Spleen (tissue), 11 donors: ENCODE measurements at regions not wholly inside any gene's neighbourhood (a gene's known extent, or its start where the extent isn't known, plus 50 kb on each side); places are given as distances from the start of the nearest gene placed in this dataset.

Experiments used
- DNase-seq: peaks from one replicate; pipeline ENCODE4 v3.0.0-alpha.2; 2020
- H3K27ac ChIP-seq, 8 donors: fragments of 200-600 bp; sonication (generic) in 7 of 8; 1 replicate in 4 of 8; 2 replicates in 4 of 8; pipeline versions ENCODE4 v1.5.0 to v1.8.0; 2016 to 2021; ENCODE audit warnings: inconsistent platforms in 4 of 8, mild to moderate bottlenecking in 4 of 8, moderate library complexity in 1 of 8
- H3K27me3 ChIP-seq, 7 donors: fragments of 200-600 bp; sonication (generic) in 6 of 7; replicated peaks in 1 of 7; 1 replicate in 4 of 7; 2 replicates in 3 of 7; pipeline versions ENCODE4 v1.5.0 to v1.8.0; 2016 to 2021; ENCODE audit warnings: inconsistent platforms in 3 of 7, mild to moderate bottlenecking in 1 of 7
- H3K36me3 ChIP-seq, 6 donors: fragments of 200-600 bp; sonication (generic) in 5 of 6; 1 replicate in 4 of 6; 2 replicates in 2 of 6; pipeline versions ENCODE4 v1.5.0 to v1.8.0; 2016 to 2021; ENCODE audit warnings: inconsistent platforms in 2 of 6
- H3K4me1 ChIP-seq, 6 donors: fragments of 200-600 bp; sonication (generic) in 5 of 6; 1 replicate in 3 of 6; 2 replicates in 3 of 6; pipeline versions ENCODE4 v1.5.0 to v1.8.0; 2016 to 2021; ENCODE audit warnings: inconsistent platforms in 3 of 6
- H3K4me3 ChIP-seq, 8 donors: fragments of 200-600 bp; sonication (generic) in 7 of 8; 1 replicate in 4 of 8; 2 replicates in 4 of 8; pipeline versions ENCODE4 v1.5.0 to v1.8.0; 2016 to 2021; ENCODE audit warnings: inconsistent platforms in 4 of 8, mild to moderate bottlenecking in 4 of 8, moderate library complexity in 2 of 8
- H3K9me3 ChIP-seq, 8 donors: fragments of 200-600 bp; sonication (generic) in 7 of 8; 1 replicate in 4 of 8; 2 replicates in 4 of 8; pipeline versions ENCODE4 v1.5.0 to v1.8.0; 2016 to 2021; ENCODE audit warnings: inconsistent platforms in 4 of 8
- POLR2A ChIP-seq, 3 donors: fragments of 450-650 bp; IDR thresholded peaks; one replicate each; pipeline ENCODE4 v1.5.1; 2017; ENCODE audit warnings: antibody characterized with exemption in 3 of 3, mild to moderate bottlenecking in 1 of 3
- POLR2AphosphoS5 ChIP-seq, 3 donors: sonication (generic); formaldehyde crosslinking; IDR thresholded peaks; one replicate each; pipeline ENCODE4 v1.5.1; 2017; ENCODE audit warnings: antibody characterized with exemption in 3 of 3
- WGBS, 5 donors: extraction: QIAGEN DNeasy Blood & Tissue Kit in 3 of 5; methylation state at CpG; one replicate each; pipeline versions ENCODE4 v1.1.5 to v1.1.7; 2013 to 2018; 5-methylcytosine and 5-hydroxymethylcytosine counted together
- intact Hi-C: fragments of 100-400 bp; cut with DNase I; formaldehyde crosslinking; loops from one replicate; pipeline ENCODE4 v1.15.0; 2023; ENCODE audit warnings: low total_unique reads
- TF ChIP-seq, protein P1 (sequence below), 11 experiments: fragments of 200-600 bp in 7 of 11; fragments of 450-650 bp in 4 of 11; sonication (generic) in 4 of 11; IDR thresholded peaks in 8 of 11; conservative IDR thresholded peaks in 3 of 11; 1 replicate in 7 of 11; 2 replicates in 4 of 11; pipeline versions ENCODE4 v1.4.0 to v1.8.0; 2016 to 2021; ENCODE audit warnings: antibody characterized with exemption in 11 of 11, inconsistent platforms in 4 of 11, mild to moderate bottlenecking in 1 of 11
- donor health status: healthy with polysubstance abuse.
- donor health status: DM: no; HTN: no; CAD: no; lungs with moderate emphysema.
- donor health status: DM: no; HTN: no; CAD: no.
- donor health status: Bipolar disorder and iron deficiency.
- donor health status: healthy.
- donor health status: DM: no; HTN: no; CAD: no.
- donor health status: DM: yes; HTN: yes; CAD: no.

DNA sequence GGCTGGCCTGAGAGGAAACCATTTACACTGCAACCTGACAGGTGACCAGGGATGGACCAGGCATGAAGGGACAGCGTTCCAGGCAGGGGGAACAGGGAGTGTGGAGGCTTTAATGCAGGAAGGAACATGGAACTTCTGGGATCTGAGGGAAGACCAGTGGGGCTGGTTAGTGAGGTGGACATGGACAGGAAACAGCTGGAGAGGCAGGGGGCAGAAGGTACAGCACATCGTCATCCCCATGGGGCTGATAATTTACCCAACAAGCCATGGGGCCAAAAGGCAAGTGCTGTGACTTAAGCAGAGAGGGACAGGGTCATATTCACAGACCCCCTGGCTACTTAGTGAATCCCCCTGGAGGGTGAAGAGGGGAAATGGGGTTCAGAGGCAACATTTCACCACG, 77.0 kb upstream of the LARS2 start:
- Histone ChIP-seq H3K36me3 (no peaks in the 10 kb centered on the region), H3K4me3 (no peak overlapping the region), H3K9me3 (no peaks in the 10 kb centered on the region), H3K4me1 (no peaks in the 10 kb centered on the region), H3K27me3 (peaks cover 0 to 30% (median 5%) of the 10 kb centered on the region in 7 donors), H3K27ac (no peak overlapping the region)
- TF ChIP-seq POLR2A (IDR thresholded peaks at IDR 0.05), result no peak
- TF ChIP-seq, protein P1, sequence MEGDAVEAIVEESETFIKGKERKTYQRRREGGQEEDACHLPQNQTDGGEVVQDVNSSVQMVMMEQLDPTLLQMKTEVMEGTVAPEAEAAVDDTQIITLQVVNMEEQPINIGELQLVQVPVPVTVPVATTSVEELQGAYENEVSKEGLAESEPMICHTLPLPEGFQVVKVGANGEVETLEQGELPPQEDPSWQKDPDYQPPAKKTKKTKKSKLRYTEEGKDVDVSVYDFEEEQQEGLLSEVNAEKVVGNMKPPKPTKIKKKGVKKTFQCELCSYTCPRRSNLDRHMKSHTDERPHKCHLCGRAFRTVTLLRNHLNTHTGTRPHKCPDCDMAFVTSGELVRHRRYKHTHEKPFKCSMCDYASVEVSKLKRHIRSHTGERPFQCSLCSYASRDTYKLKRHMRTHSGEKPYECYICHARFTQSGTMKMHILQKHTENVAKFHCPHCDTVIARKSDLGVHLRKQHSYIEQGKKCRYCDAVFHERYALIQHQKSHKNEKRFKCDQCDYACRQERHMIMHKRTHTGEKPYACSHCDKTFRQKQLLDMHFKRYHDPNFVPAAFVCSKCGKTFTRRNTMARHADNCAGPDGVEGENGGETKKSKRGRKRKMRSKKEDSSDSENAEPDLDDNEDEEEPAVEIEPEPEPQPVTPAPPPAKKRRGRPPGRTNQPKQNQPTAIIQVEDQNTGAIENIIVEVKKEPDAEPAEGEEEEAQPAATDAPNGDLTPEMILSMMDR (IDR thresholded peaks at IDR 0.05 in 8 of 11, conservative IDR thresholded peaks at IDR 0.05 in 3 of 11), result no peak
- TF ChIP-seq POLR2AphosphoS5 (IDR thresholded peaks at IDR 0.05), result no peak
- no peak for DNase-seq
- intact Hi-C loops, result no loop called here
- 32 to 47% (median 44%) methylated on average over 3 of the region's 3 CpGs for WGBS, 5 donors

DNA sequence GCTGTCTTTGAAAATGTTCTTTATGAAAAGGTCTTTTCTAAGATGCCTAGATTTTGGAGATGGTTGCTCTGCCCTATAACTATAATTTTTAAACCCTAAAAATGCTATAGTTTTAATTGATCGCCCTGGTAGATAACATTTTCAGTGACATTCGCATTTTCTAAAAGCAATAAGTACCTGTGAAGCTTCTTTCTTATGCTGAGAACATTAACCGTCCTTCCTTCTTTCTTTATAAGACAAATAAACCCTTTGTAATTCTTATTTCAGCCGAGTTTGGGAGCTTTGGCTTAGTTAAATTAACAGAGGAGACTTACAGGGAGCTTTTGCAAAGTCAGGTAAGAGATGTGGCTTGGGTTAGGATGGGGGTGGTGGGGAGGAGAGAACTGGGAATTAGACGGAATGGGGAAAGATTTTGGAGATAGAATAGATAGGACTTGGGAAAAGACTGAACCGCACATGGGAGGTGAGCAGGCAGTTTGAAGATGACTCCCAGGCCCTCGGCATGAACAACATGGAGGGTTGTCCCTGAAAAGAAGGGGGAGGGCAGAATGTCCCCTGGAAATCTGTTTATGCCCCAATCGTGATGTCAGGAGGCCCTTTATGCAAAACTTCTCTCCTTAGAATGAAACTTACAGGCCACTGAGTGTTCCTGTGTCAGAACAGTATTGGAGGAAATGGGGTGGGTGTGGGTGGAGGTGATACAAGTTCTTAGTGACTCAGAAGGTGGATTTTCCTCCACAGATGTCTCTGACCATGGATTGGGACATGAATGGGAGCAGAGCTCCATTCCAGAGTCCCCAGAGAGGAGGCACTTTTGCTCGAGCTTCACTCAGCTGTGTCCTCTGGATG, 76.2 kb upstream of the LARS2 start:
- Histone ChIP-seq H3K4me1 (no peaks in the 10 kb centered on the region), H3K27me3 (peaks cover 0 to 30% (median 5%) of the 10 kb centered on the region in 7 donors), H3K27ac (no peak overlapping the region), H3K4me3 (no peak overlapping the region), H3K36me3 (no peaks in the 10 kb centered on the region), H3K9me3 (no peaks in the 10 kb centered on the region)
- 53 to 67% (median 54%) methylated on average over 9 of the region's 9 CpGs for WGBS, 5 donors
- TF ChIP-seq POLR2A (IDR thresholded peaks at IDR 0.05), result no peak
- TF ChIP-seq, protein P1 (IDR thresholded peaks at IDR 0.05 in 8 of 11, conservative IDR thresholded peaks at IDR 0.05 in 3 of 11), result no peak
- TF ChIP-seq POLR2AphosphoS5 (IDR thresholded peaks at IDR 0.05), result no peak
- intact Hi-C loops, result no loop called here
- DNase-seq, result no peak

DNA sequence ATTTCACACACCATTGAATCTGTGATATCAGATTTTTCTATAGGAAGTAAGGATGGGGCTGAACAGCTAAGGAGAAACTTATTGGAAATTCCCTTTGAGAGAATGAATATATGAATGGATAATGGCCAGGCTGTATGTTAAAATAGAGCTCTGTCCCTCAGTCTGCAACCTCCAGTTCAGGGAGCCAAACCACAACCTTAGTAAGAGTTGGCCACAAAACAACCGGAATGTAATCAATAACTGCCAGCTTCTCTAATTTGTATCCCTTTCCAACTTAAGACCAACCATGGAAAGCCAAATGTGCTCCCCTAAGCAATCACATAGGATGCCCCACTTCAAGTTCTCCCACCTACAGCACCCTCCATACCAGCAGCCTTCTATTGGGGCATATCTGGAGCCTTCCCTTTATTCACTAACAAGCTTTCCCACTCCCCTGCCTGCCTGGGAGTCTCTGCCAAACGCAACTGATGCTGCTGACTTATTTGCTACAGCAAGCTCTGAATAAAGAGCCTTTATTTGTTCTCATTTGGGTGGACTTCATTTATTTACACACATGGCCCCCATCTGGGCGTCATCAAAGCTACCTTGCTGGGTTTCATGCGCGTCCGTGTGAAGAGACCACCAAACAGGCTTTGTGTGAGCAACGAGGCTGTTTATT, 75.4 kb upstream of the LARS2 start:
- no peak for TF ChIP-seq POLR2AphosphoS5 (IDR thresholded peaks at IDR 0.05)
- TF ChIP-seq, protein P1 (IDR thresholded peaks at IDR 0.05 in 8 of 11, conservative IDR thresholded peaks at IDR 0.05 in 3 of 11), result no peak
- TF ChIP-seq POLR2A (IDR thresholded peaks at IDR 0.05), result no peak
- Histone ChIP-seq H3K4me3 (no peak overlapping the region), H3K4me1 (no peaks in the 10 kb centered on the region), H3K27me3 (peaks cover 0 to 30% (median 5%) of the 10 kb centered on the region in 7 donors), H3K9me3 (no peaks in the 10 kb centered on the region), H3K36me3 (no peaks in the 10 kb centered on the region), H3K27ac (no peak overlapping the region)
- no peak for DNase-seq
- WGBS, 5 donors, result 52 to 68% (median 57%) methylated on average over 7 of the region's 7 CpGs
- intact Hi-C loops, result no loop called here

- intact Hi-C loops, result no loop called here
- TF ChIP-seq POLR2A (IDR thresholded peaks at IDR 0.05) (no peak), POLR2AphosphoS5 (IDR thresholded peaks at IDR 0.05) (no peak)
- TF ChIP-seq, protein P1 (IDR thresholded peaks at IDR 0.05 in 8 of 11, conservative IDR thresholded peaks at IDR 0.05 in 3 of 11), result no peak
- H3K4me3 ChIP-seq, result no peak overlapping the region
- no peaks in the 10 kb centered on the region for H3K9me3 ChIP-seq
- 65 to 77% (median 76%) methylated on average over 8 of the region's 8 CpGs for WGBS, 5 donors
- H3K27ac ChIP-seq, result no peak overlapping the region
- H3K4me1 ChIP-seq, result no peaks in the 10 kb centered on the region
- no peak for DNase-seq
- no peaks in the 10 kb centered on the region for H3K36me3 ChIP-seq
- H3K27me3 ChIP-seq, result peaks cover 0 to 30% (median 5%) of the 10 kb centered on the region in 7 donors
Observed at GRCh38 chr3:45313743-45314403, 74.5 kb upstream of the LARS2 start.
